ENCODE measurements at regions not wholly inside any gene's neighbourhood (a gene's known extent, or its start where the extent isn't known, plus 50 kb on each side); places are given as distances from the start of the nearest gene placed in this dataset.
"Not testable (repeated sequence)": the region's sequence is repeated elsewhere in the genome, so short reads cannot be mapped to it uniquely, and the experiment has no call there.

DNA sequence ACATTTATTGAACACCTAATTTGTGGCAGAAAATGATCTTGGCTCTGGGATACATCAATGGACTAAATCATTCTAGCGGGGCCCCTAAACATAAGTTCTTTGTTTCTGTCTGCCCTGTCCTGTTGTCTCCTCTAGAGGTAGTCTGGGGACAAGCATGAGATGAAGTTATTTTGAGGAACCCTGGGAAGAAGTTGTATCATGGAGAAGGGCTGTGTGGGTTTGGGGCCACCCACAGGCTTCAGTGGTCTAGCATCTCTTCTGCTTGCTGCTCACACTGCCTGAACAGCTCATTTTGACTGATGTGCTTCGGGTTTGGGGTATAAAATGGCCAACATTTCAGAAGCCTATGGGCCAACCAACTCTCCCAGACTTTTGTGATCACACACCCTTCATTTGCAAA is 50.3 kb upstream of the OSBPL11 start:
- no peak for DNase-seq (ENCODE audit: extremely low read depth, low read depth, low spot score)

DNA sequence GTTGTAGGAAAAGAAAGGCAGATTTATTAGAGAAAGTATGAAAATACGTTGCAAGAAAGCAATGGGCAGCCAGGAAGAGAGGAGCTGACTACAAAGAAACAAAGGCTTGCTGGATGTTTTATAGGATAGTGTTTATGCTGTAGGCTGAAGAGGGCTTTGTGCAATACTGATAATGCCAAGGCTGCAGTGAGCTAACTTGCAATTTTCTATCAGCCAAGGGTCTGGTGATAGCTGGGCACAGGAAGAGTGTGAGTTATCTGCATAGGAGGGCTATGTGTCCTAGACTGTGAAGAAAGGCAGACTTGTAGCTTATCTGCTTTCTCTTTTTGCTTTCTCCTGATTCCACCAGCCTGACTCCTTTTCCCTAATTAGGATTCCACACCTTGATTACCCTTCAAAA is 51.3 kb upstream of the OSBPL11 start:
- DNase-seq (ENCODE audit: extremely low read depth, low read depth, low spot score) = no peak

DNA sequence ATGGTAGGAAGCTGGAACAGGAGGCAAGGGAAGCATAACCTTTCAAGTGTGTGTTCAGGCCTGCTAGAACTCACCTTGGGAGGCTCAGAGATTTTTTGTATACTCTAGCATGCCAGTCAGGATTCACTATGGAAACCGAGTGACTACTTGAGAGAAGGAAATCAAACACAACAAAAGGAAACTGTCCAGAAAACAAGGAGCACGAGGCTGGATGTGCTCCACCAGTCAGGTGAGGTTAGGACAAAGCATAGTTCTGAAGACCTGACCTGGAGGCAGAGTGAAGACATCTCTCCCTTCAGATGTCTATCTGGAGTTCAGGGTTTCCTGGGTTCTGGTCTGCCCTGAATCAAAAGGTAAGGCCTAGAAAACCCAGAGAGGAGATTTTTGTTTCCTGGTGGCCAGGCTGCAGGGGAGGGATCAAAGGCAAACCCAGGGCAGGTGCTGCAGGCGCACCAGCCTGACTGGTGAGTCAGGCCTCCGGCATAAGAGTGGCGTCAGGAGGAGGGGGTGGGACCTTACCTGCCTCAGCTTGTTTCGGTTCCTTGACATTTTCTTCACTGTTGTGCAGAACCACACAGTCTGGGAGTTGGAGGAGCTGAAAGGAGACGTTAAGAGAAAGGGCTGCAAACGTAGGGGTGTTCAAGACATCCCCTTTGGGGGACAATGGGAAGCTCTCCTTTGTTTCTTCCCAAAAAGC is 52.2 kb upstream of the OSBPL11 start:
- DNase-seq (ENCODE audit: extremely low read depth, low read depth, low spot score) = no peak

DNA sequence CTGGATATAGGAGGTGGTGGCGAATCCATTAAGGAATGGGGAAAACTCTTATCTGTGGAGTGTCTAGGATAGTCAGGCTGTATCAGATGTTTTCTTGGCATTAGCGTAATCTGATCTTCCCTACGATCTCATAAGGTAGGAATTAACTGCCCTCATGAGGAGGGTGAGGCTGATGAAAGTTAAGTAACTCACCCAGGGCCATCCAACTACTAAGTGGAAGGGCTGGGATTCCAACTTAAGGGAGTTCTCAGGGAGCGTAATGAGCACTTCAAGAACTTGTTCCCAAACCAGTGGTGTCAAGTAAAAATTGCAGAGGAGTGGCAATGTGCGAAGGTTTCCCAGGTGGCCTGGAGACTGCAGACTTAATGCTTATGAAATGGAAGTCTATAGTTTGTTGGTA is 55.9 kb upstream of the OSBPL11 start:
- DNase-seq (ENCODE audit: extremely low read depth, low read depth, low spot score) = no peak

DNA sequence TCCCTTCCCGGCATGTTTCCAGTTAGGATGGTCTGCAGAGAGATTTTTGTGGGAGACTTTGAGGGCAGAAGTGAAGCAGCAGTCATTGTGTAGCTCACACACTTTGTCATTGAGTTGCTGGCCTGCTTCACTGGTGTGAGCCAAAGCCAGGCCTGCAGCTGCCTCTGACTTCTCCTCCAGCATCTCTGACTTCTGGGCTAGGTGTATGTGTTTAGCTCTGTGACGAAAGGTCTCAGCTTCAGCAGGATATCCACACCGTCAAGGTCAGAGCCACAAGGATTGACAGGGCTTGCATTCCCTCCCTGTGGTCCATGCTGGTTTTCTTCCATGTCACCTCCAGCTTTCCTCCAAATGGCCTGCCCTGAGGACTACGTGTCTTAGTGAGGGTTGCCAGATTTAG is 57.1 kb upstream of the OSBPL11 start:
- DNase-seq (ENCODE audit: extremely low read depth, low read depth, low spot score) = no peak

DNA sequence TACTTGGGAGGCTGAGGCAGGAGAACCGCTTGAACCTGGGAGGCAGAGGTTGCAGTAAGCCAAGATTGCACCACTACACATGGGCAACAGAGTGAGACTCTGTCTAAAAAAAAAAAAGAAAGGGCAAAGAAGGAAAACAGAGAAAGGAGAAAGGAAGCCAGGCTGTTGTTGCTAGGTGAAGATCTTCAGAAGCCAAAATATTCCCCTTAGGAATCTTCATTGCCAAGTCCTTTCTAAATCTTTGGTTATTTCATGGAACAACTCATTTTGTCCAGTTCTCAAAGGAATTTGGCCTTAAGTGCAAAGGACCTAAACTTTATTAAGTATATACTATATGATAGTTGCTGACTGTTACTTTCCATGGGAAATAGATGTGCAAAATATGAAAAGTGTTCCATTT is 59.2 kb upstream of the OSBPL11 start:
- DNase-seq (ENCODE audit: extremely low read depth, low read depth, low spot score) = no peak

DNA sequence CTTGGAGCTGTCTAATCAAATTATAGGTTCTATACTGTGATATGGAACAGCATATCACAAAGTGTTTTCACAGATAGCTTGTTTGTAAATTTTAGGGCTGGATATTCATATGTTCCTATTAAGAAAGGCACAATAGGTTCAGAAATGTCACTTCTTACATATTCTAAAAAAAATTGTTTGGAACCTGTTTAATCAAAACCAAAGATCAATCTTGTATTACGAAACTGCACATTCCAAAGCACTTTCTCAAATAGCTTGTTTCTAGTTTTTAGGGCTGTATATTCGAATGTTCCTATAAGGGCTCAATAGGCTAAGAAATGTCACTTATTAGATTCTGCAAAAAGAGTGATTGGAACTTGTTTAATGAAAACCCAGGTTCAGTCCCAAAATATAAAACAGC is 67.4 kb upstream of the OSBPL11 start:
- DNase-seq (ENCODE audit: extremely low read depth, low read depth, low spot score) = no peak

DNA sequence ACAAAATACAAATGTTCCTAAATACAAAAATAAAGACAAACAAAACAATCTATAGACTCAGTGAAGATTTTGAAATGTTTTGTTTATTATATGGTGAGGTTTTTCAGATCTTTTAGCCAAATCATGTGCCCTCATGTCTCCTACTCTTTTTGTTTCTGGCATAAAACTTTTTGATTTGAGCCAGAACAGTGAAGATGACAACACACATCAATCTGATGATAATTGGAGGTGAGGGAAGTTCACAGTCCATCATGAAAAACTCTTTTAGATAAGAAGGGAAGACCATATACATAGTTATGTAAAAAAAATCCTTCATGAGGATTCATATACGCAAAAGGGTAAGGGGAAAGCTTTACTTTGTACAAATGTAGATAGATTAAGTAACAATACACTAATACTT is 75.1 kb upstream of the OSBPL11 start:
- DNase-seq (ENCODE audit: extremely low read depth, low read depth, low spot score) = no peak

DNA sequence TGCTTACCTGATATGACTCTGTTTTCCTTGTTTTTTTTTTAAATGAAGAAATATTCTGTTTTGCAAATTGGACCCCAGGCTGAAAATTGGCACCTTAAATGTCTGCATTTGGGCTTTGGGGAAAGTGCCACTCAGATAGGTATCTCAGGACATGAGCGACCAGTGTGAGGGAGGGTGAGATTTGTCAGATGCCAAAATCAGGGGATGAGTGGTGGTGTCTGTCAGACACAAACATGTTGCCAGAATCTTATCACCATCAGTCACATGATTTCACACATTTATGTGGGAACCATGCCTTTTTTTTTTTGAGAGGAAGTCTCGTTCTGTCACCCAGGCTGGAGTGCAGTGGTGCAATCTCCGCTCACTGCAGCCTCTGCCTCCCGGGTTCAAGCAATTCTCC is 75.6 kb upstream of the OSBPL11 start:
- DNase-seq (ENCODE audit: extremely low read depth, low read depth, low spot score) = no peak

DNA sequence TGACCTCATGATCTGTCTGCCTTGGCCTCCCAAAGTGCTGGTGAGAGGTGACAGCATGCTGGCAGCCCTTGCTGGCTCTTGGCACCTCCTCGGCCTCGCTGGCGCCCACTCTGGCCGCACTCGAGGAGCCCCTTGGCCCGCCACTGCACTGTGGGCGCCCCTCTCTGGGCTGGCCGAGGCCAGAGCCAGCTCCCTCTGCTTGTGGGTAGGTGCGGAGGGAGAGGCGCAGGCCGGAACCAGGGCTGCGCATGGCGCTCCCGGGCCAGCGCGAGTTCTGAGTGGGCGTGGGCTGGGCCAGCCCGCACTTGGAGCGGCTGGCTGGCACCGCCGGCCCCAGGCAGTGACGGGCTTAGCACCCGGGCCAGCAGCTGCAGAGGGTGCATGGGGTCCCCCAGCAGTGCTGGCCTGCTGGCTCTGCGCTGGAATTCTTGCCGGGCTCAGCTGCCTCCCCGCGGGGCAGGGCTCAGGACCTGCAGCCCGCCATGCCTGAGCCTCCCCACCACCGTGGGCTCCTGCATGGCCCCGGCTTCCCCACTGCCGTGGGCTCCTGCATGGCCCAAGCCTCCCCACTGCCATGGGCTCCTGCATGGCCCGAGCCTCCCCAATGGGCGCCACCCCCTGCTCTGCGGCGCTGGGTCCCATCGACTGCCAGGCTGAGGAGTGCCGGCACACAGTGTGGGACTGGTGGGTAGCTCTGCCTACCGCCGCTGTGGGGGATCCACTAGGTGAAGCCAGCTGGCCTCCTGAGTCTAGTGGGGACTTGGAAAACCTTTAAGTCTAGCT is 76.4 kb upstream of the OSBPL11 start:
- DNase-seq (ENCODE audit: extremely low read depth, low read depth, low spot score) = no peak

DNA sequence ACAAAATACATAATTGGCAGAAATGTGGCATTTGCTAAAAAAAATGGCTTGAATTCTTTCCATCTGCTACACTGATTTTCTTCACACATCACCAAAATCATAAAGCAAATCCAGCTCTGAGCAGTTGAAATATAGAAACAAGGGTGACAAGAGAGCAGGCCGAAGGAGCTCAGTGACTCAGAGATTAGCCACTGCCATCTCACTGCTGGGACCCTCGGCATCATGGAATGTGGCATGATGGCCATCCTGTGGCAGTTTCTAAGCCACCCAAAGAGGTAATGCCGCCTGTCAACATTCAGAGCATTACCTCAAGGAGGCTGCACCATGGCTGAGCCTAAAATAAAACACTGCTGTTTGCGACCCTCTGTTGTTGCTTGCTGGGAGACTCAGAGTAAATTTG is 80.5 kb upstream of the OSBPL11 start:
- DNase-seq (ENCODE audit: extremely low read depth, low read depth, low spot score) = no peak

DNA sequence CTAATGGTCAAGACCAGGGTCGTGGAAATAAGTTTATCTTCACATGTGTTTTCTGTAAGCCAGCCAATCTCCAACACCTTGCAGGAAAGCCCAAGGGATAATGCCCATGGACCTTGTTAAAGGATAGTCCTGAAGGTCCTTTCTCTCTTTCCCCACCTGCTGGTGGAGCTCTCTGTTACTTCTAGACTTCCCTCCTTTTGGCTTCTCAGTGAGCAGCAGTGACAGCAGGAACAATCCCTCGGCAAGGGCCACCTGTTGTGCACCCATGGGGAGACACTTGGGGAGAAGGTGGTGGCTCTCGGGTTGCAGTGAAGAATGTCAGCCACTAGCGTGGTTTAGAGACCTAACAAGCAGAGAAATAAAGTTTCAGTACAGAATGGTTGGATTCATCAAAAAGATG is 84.0 kb upstream of the OSBPL11 start:
- no peak for DNase-seq (ENCODE audit: extremely low read depth, low read depth, low spot score)

DNA sequence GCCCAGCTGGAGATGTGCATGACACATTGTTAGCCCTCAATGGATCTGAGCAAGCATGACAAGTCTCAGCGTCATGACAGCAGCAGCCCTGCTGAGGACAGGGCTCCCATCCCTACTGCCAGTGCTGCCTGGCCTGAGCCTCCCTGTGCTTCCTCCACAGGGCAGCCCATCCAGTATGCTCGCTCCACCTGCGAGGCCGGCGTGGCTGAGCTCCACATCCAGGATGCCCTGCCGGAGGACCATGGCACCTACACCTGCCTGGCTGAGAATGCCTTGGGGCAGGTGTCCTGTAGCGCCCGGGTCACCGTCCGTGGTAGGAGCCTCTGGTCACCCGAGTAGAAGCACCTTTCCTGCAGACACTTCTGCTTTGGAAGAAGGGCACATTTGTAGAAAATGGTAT is 85.8 kb upstream of the OSBPL11 start:
- DNase-seq (ENCODE audit: extremely low read depth, low read depth, low spot score) = no peak

DNA sequence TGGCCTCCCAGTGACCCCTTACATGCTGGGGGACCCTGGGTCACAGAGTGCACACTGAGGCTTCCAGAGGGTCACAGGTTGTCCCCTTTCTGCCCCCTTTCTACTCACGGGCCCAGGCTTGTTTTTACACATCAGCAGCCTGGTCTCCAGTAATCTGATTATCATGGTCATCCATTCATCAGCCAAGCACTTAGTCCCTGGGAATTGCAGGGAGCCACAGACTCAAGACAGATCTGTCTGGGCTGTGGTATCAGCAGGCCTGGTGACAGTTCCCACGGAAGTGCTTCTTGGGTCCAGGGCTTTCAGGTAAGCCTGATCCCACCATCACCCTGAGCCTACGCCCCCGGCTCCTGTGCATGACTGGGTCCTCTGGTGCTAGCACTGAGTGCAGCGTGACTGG is 86.6 kb upstream of the OSBPL11 start:
- DNase-seq (ENCODE audit: extremely low read depth, low read depth, low spot score) = not testable (repeated sequence)

DNA sequence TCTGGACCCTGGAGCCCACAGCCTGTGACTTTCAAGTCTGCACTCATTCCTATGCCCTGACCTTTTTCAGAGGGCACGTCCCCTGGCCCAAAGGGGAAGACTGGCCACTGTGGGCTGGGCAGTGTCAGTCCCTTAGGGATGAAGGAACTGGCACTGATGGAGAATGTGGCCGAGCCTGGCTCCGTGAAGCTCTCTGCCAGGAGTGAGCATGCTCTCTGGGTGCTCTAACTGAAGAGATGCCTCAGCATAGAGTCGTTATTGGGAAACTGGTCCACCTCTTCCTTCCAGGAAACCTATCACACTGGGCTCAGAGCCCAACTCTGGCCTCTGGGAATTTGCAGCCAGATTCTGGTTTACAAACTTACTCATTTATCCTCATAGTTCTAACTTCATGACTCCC is 87.3 kb upstream of the OSBPL11 start:
- not testable (repeated sequence) for DNase-seq (ENCODE audit: extremely low read depth, low read depth, low spot score)

DNA sequence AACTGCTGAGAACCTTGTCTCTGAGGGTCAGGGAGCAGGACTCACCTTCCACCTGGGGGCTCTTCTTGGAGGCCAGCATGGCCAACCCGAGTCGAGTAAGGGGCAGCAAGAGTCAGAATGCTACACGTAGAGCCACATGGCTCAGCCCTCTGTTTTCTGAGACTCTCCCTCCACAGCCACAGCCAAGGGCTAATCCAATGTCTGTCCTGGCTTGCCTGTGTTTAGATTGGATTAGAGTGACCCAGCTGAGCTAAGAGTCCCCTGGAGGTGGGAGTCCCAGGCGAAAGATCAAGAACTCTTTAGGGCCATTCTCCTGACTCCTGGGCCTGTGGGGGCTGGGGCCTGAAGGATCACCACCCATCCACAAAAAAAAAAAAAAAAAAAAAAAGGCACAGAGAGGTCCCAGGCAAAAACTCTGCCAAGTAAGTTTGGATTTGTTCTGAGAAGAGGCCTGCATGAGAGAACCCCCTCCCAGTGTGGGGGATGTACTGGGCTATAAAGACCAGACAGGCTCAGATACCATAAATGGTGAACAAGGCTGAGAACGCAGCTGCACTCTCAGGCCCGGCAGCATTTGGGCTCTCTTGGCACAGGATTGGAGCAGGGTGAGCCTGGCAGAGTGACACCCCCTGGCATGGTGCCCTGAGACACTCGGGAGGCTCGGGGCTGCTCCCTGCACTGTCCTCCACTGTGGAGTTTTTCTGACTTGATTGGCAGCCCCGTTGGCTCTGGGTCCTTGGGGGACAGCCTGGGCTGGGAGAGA is 88.0 kb upstream of the OSBPL11 start:
- DNase-seq (ENCODE audit: extremely low read depth, low read depth, low spot score) = no peak

DNA sequence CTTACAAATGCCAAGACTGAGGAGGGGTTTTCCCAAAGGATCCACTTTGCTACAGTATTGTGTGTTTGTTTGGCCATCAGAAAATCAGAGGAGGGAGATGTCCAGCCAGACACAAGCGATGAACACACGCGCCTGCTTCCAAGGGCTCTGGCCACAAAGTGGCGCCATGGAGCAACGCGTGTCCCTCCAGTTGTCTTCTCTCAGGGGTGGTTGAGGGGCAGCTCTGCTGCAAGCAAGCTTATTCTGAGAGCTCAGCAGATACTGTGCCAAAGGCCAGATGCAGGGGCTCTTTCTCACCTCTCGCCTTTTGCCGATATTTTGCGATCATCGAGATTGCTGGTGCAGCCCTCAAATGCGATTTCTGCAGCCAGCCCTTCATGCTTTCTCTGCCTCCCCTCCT is 88.9 kb upstream of the OSBPL11 start:
- DNase-seq (ENCODE audit: extremely low read depth, low read depth, low spot score) = no peak

DNA sequence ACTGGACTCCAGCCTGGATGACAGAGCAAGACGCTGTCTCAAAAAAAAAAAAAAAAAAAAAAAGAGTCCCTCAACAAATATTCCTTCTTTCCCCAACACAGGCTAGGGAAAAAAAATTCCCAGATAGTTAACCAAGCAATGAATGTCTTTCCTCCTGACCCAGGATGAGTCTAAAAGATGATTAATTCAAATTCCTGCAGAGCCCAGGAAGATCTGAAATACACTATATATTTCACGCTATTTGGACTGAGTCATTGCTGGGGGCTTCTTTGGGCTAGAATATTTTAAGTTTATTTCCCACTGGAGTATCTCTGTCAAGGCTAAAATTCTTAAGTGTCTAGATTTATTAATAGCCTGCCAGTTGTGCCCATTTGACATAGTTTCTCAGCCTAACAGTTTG is 90.4 kb upstream of the OSBPL11 start:
- DNase-seq (ENCODE audit: extremely low read depth, low read depth, low spot score) = not testable (repeated sequence)

DNA sequence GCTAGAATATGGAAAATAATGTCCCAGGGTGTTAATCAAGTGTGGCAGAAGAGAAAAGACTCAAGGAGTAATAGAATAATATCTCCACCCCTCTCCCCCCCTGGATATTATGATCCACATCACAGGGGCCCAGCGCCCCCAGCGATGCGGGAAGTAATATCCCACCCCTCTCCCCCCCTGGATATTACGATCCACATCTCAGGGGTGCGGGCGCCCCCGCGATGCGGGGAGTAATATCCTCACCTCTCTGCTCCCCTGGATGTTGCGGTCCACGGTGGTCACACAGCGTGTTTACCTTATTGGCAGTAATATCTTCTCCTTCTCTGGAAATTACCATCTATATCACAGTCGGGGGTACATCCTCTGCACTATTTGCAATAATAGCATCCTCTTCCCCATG is 97.1 kb upstream of the OSBPL11 start:
- DNase-seq (ENCODE audit: extremely low read depth, low read depth, low spot score) = no peak

DNA sequence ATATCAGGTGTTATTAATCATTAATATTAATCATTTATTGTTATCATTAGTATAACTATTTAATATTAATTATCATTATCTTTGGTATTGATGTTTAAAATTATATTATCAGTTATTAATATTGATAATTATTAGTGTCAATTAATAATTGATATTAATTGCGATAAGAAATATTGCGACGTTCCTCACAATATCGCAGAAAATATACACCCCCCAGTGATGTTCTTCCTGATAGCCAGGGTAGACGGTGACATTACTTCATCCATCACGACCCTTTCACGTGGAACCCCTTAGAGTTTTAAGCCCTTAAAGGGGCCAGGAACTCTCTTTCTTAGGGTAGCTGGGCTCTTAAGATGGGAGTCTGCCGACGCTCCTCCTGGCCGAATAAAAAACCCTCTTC is 98.6 kb upstream of the OSBPL11 start:
- DNase-seq (ENCODE audit: extremely low read depth, low read depth, low spot score) = no peak

DNA sequence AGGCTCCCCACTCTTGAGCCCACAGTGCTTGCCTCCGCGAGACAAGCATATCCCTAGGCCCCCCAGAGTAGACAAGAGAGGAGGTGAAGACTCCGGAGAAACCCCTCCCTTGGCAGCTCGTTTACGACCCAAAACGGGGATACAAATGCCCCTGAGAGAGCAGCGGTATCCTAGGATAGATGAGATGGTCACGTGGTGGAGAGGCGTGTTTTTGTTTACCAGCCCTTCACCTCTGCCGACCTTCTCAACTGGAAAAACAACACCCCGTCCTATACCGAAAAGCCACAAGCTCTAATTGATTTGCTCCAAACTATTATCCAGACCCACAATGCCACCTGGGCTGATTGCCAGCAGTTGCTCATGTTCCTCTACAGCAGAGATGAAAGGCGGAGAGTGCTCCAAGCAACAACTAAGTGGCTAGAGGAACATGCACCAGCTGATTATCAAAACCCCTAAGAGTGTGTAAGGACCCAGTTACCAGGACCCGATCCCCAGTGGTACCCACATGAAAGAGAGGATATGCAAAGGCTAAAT is 99.5 kb upstream of the OSBPL11 start:
- DNase-seq (ENCODE audit: extremely low read depth, low read depth, low spot score) = no peak

DNA sequence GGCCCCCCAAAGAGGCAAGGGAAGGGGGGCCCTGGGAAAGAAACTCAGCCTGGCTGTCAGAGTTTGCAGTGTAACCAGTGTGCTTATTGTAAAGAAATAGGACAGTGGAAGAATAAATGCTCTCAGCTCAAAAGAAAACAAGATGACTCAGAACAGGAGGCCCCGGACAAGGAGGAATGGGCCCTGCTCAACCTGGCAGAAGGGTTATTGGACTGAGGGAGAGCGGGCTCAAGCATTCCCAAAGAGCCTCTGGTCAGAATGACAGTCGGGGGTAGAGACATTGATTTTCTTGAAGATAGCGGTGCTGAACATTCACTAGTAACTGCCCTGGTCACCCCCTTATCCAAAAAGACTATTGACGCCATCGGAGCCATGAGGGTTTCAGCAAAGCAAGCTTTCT is 100.4 kb upstream of the OSBPL11 start:
- no peak for DNase-seq (ENCODE audit: extremely low read depth, low read depth, low spot score)
